HG02973 (cell line): ENCODE measurements at regions not wholly inside any gene's neighbourhood (a gene's known extent, or its start where the extent isn't known, plus 50 kb on each side); places are given as distances from the start of the nearest gene placed in this dataset.
"Not testable (repeated sequence)": the region's sequence is repeated elsewhere in the genome, so short reads cannot be mapped to it uniquely, and the experiment has no call there.

Source experiments
- ATAC-seq: cut with Tn5 transposase; IDR thresholded peaks from one replicate; pipeline ENCODE4 v1.9.1; 2021; ENCODE audit warnings: moderate library complexity; ENCODE audit not compliant: unreplicated experiment

DNA sequence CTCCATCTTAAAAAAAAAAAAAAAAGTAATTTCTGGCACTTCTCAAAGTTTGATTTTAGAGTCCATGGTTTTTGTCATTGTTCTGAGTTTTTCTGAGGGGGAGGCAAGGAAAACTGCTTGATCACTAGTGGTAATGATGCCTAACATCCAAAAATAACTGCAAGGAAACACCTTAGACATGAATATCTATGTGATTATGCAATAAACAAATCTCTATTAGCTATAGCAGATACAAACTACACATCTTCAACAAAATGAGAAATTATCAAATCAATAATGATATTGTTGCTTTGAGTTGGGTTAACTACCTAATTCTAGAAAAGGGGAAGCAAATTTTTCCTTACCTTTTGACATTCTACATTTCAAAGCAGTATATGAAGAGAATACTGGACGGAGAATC is 230.9 kb upstream of the JARID2 start:
- ATAC-seq, result no peak

DNA sequence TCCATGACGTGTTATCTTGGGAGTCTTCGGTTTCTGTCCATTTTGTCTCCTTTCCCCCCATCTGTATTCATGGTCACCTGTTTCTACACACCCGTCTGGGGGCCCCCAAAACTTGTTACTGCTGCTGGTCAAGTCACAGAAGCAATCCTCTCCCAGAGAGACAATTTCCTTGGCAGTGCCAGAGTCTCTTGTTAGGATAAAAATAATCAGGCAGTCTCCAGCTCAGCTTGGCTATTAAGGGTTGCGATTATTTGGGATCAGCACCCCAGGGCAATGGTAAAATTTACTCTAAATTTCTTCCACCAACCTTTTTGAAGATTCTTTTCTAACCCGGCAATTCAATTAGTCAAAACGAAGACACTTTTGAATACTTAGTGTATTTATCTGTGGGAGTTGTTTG is 229.1 kb upstream of the JARID2 start:
- no peak for ATAC-seq

DNA sequence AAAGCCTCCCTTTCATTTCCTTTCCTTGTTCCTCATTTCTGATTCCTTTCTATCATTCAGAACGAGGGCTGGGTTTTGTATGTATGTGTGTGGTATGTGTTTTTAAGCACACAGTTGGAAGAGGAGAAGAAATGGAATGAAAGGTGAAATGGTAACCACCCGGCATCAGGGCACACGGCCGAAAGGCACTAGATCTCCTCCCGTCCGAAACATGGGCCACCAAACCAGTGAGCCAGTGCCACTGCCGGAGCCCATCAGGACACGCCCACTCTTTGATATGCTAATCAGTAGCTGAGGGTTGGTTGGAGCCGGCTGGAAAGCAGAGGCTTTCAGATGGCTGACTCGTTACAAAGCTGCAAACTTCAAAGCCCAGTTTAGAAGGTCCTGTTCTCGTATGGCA is 228.6 kb upstream of the JARID2 start:
- no peak for ATAC-seq

DNA sequence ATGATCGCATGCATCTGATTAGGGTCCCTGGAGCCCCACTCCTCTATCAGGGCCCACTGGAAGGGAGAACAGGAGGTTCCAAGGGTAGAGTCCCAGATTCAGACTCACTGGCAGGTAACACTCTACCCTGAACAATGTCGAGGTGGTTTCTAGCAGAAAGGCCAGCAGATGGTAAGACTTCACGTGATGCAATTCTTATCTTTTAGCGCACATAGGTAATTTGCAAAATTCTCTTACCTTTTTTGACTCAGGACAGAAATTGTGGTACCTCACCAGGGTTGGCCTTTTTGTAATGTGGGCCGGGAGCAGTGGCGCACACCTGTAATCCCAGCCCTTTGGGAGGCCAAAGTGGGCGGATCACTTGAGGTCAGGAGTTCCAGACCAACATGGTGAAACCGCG is 228.1 kb upstream of the JARID2 start:
- no peak for ATAC-seq

DNA sequence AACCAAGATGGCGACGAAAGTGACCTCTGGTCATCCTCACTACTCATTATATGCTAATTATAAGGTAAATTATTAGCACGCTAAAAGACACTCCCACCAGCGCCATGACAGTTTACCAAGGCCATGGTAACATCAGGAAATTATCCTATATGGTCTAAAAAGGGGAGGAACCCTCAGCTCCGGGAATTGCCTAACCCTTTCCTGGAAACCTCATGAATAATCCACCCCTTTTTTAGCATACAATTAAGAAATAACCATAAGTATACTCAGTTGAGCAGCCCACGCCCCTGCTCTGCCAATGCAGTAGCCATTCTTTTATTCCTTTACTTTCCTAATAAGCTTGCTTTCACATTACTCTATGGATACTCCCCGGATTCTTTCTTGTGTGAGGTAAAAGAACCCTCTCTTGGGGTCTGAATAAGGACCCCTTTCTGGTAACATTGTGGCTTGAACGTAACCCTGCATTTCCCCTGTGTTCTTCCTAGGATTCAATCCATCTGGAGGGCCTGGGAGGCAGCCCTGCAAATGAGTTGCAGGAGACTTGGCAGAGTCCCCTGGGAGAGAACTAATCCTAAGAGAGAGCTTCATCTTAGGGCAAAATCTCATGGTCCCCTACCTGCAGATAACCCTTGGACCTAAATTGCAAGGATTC is 225.6 kb upstream of the JARID2 start:
- no peak for ATAC-seq

DNA sequence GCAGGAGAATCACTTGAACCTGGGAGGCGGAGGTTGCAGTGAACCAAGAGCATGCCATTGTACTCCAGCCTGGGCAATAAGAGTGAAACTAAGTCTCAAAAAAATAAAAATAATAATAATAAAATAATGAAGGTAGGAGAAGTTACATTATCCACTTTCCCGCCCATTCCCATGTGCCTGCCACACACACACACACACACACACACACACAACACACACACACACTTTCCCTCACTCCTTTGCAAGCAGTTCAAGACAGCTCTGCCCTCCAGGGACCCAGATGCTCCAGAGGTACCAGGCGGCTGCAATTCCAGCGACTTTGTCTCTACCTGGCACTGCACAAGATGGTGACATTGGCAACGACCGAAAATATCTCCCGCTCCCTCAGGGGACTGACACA is 224.8 kb upstream of the JARID2 start:
- no peak for ATAC-seq

DNA sequence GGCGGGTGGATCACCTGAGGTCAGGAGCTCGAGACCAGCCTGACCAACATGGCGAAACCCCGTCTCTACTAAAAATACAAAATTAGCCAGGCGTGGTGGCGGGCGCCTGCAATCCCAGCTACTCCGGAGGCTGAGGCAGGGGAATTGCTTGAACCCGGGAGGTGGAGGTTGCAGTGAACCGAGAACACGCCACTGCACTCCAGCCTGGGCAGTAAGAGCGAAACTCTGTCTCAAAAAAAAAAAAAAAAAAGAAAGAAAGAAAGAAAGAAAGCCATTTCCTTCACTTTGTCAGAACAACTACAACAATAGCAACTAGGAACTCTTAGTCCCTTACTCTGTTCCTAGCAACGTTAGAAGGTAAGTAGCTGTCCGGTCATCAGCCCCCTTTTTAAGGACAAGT is 222.9 kb upstream of the JARID2 start:
- ATAC-seq, result not testable (repeated sequence)

DNA sequence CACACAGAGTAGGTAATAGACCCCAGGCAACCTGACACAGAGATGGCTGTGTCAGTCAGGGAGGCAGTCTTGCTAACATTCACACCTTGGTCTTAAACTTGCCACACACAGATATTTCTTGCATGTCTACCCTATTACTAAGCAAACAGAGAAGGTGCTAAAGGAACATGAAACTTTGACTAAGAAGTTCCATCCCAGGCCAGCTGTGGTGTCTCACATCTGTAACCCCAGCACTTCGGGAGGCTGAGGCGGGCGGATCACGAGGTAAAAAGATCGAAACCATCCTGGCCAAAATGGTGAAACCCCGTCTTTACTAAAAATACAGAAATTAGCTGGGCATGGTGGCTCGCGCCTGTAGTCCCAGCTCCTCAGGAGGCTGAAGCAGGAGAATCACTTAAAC is 222.4 kb upstream of the JARID2 start:
- ATAC-seq, result peak; percentile 96

DNA sequence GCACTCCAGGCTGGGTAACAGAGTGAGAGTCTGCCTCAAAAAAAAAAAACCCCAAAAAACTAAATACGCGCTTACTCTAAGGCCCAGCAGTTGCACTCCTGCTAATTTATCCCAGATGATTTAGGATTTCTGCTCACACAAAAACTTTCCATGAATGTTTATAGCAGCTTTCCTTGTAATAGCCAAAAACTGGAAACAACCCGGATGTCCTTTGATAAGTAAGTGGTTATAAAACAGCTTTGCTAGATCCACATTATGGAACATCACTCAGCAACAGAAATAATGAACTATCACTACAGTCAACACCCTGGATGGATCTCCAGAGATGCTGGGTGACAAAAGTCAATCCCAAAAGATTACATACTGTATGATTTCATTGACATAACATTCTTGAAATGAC is 220.4 kb upstream of the JARID2 start:
- no peak for ATAC-seq

DNA sequence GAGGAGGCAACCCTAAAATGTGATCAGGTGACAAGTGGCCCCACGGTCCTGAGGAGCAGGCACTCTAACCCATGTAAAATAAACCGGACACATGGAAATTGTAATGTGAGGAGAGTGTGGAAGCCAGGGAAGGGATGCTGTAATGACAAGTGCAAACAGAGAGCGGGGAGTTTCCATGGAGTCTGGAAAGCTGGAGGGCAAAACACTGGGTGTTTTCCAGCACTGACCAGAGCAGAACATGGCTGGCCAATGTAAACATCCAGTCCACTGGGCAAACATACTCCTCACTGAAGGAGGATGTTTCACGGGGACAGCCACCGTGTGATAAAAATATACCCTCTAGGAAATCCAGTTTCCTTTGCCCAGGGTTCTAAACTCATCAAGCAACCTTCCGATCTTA is 219.0 kb upstream of the JARID2 start:
- no peak for ATAC-seq

DNA sequence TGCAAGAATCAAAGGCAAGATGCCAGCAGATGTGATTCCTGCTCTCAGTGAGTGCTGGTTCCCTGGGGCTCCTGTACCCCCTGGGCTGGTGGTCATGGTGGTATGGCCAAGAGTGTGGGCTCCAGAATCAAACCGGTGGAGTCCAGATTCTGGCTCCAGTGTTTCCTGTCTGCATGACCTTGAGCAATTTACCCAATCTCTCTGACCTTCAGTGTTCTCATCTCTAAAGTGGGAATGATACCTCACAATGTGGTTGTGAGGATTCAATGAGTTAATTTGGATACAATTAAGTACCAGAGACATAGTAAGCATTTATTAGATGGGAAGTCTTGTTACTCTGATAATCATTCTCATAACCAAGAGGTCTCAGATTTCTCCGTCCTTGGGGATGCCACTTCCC is 218.4 kb upstream of the JARID2 start:
- ATAC-seq, result no peak

DNA sequence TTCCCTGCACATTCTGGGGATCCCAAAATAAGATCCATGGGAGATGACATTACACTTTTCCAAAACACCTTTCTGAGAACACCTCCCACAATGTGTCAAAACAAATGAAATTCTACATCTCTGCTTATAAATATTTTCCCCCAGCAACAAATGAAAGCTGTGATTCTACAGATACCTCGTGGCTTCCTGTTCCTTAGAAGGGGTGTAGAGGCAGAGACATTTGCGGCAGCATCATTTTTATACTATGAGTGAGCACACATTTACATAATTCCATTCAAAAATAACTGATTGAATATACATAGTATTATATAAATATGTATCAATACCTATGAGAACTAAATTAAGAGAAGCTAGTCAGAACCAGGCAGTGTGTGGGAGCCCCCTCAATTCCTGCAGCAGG is 213.9 kb upstream of the JARID2 start:
- ATAC-seq, result no peak

DNA sequence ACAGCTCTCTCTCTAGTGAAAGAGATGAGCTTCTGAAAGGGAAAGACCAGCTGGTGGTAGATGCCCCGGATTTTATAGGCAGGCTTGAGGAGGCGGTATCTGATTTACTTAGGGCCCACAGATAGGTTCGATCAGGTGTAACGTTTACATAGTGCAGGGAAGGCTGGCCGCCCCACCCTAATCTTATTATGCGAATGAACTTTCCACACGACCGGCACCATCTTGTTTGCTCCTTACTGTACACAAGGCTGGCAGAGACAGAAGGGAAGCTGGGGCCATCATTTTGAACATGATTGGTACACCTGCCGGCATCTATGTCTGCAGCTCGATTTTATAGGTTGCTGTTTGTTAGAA is 212.0 kb upstream of the JARID2 start:
- ATAC-seq, result no peak

DNA sequence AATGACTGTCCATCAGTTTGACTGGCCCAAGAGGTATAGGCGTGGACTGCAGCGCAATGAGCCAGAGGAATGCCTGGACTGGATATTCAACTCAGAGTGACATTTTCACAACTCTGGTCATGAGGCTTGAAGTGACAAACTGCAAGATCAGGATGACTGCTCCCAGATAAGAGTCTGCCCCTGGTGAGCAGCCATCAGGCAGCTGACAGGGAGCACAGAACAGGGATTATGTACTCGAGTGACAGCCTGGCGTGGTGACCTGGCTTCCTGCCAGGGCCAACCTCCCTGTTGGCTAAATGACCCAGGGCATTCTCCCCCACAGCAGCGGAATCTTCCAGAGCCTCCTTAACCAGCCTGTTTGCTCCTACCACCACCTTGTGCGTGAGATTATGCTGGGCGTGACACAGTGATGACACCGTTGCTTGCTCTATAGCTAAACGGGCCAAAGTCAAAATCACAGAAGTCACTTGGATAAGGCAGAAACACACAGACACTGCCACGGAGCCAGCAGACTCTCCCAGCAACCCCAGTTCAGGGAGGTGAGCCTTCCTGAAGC is 209.1 kb upstream of the JARID2 start:
- no peak for ATAC-seq

DNA sequence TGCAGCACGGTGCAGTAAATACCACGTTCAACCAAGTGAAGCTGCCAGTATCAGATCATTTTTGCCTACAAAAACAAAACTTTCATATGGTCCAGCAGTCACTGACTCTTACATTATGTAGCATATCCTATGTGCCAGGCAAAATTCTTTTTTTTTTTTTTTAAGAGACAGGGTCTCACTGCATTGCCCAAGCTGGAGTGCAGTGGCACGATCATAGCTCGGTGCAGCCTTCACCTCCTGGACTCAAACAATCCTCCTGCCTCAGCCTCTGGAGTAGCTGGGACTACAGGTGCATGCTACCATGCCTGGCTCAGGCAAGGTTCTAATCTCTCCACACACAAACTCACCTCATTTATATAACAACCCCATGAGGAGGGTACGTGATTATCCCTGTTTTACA is 208.6 kb upstream of the JARID2 start:
- ATAC-seq, result no peak

DNA sequence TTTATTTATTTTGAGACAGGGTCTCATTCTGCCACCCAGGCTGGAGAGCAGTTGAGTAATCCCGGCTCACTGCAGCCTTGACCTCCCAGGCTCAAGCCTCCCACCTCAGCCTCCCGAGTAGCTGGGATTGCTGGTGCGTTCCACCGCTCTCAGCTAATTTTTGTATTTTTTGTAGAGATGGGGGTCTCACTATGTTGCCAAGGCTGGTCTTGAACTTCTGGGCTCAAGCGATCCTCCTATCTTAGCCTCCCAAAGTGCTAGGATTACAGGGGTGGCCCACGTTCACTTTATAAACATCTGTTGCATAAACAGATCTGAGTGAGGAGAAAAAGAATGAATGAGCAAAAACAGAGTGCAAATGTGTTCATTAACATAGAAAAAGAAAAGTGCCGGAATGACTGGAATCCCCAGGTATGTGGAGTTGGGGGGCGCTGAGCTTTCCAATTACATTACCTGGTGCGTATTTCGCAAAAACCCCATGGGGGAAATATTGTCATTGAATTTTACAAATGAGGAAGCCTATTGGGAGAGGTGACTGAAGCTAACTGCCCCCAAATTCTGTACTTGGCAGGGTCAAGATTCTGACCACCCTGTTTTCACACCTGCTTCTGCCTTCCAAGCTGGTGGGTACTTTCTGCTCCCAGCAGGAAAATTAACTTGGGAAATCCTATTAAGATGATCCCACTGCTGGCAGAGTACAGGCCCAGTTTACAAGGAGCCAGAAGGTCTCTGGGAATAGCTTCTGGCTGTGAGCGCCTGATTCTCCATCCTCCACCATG is 207.7 kb upstream of the JARID2 start:
- ATAC-seq, result no peak

DNA sequence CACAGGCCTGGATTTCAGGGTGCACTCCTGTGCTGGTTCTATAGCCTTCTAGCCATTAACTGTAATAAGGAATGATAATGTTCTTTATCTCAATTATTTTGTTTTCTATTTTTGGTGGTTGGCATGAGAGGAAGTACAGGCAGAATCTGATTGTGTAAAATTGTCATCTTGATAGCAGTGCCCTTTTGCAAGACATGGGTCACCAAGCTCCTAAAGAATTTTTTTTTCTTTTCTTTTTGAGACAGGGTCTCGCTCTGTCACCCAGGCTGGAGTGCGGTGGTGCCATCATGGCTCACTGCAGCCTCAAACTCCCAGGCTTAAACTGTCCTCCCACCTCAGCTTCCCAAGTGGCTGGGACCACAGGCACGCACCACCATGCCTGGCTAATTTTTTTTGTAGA is 206.7 kb upstream of the JARID2 start:
- no peak for ATAC-seq

DNA sequence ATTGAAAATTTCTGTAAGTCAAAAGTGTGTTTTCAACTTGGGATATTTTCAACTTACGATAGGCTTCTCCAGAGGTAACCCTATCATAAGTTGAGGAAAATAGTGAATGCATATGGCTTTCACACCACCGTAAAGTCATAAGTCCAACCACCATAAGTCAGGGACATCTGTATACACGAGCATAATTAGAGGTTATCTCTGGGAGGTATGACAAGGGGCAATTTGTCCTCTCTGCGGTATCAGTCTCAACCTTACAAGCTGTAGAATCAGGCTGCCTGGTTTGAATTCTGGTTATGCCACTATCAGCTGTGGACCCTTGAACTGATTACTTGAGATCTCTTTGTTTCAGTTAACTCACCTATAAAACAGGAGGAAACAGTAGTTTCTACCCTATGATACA is 202.9 kb upstream of the JARID2 start:
- ATAC-seq, result no peak

DNA sequence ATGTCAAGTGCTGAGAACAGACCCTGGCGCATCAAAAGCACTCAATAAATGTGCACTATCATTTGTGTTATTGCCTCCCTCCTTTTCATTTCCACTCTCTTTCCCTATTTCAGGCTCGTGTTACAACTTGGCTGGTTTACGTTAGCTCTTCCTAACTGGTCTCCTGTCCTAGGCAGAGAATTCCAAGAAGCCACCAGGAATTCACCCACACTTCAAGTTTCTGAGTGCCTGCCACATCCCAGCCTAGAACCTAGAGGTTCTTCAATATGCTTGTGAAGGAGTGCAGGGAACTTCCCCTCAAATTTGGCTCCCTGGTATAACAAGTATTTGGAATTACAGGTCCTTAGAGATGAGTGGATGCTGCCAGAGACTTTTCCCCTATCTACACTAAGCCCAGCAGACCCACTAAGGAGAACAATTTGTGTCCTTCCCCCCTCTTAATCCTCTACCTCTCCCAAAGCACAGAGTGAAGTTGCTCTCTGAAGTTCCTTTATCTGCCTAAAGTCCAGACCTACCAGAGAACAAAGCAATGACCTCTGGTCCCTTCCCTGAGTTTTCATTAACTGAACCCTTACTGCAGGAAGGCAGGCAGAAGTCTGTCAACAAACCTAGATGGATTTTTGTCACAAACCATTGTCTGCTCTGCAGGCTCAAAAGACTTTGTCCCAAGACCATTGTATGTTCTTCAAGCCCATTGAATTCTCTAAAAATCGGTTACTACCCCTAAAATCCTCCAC is 201.6 kb upstream of the JARID2 start:
- no peak for ATAC-seq

DNA sequence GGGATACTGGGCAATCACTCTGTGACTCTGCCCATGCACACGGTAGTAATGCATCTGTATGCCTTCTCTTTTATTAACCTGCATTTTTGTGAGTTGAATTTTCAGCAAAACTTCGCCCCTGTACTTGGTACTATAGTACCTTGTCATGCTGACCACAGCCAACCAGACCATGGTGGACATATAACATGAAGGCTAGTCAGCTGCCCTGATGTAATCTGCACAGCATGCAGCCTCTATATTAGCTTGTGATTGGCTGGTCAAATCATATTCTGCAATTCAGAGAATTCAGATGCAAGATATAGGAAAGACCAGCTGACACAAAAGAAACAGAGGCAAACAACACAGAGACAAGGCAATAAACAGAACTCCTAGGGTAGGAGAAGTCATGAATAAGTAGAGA is 200.9 kb upstream of the JARID2 start:
- no peak for ATAC-seq

DNA sequence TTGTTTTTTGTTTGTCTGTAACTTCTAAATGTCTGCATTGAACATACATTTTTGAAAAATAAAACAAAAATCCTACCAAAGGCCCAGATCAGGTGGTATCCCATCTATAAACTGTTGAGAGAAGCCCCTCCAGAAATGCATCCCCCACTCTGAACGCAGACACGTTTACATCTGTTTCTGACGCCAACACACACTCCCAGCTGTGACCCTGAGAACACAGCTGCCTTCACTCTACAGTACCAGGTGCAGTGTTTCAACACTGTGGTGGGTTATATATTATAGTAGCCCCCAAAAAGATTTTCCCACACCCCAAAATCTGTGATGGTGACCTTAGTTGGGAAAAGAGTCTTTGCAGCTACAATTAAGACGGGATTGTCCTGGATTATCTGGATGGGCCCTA is 199.1 kb upstream of the JARID2 start:
- ATAC-seq, result no peak

DNA sequence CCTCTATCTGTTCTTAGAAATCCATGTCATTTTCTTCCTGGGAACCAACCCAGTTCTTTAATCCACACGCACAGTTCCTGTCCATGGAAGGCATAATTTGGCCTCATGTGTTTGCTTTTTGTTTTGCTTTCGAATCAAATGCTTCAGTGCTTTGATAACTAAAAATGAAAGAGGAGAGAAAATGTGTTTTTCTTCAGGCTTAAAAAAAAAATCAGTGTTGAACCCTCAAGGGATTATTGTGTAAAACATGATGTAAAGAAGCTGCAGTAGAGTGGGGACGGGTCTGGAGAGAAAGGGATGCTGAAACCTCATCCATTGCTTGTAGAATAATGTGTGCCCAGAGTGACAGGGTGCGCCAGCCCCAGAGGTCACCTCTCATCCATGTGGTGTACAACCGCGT is 197.5 kb upstream of the JARID2 start:
- no peak for ATAC-seq
